ENCODE measurements at regions not wholly inside any gene's neighbourhood (a gene's known extent, or its start where the extent isn't known, plus 50 kb on each side); places are given as distances from the start of the nearest gene placed in this dataset.

GRCh38 chr13:71382285-71382684, 484.7 kb downstream of the DACH1 start:
- no TSS peak for BruUV-seq (replicated peaks)
- FAIRE-seq (no peak), ATAC-seq (no peak), DNase-seq (ENCODE audit: low spot score) (no peak)
- ChIA-PET POLR2A (no interaction called here), CTCF (ENCODE audit: low intra/inter-chr PET ratio, low total read pairs) (no interaction called here)
- H3K4me2 ChIP-seq (ENCODE audit: low read depth, low read length) = no peak overlapping the region
- in situ Hi-C loops (cut with HindIII; ENCODE audit: extremely low pct_ligation_motif_present, low pct_unique_long_range_greater_than_20kb) (no loop called here), intact Hi-C loops (cut with micrococcal nuclease; ENCODE audit: unreplicated experiment) (no loop called here)
- no peak overlapping the region for H3K4me3 ChIP-seq (replicated peaks in 1 of 3; ENCODE audit: insufficient read depth in 1 of 3, low read depth in 2 of 3, low read length in 3 of 3)
- 12% methylated on average over 4 of the region's 4 CpGs for WGBS (ENCODE audit: low lambda C conversion rate)
- no peaks in the 10 kb centered on the region for H3K79me2 ChIP-seq (ENCODE audit: insufficient read depth, low read length)
- H3K36me3 ChIP-seq (replicated peaks in 1 of 2; ENCODE audit: control insufficient read depth in 1 of 2, insufficient read depth in 2 of 2, low read length in 2 of 2) = no peaks in the 10 kb centered on the region
- H3K27me3 ChIP-seq (ENCODE audit: control insufficient read depth in 1 of 2, insufficient read depth in 2 of 2, low read length in 2 of 2) = no peaks in the 10 kb centered on the region
- no peaks in the 10 kb centered on the region for H4K20me1 ChIP-seq (ENCODE audit: insufficient read depth, low read length)
- H3K4me1 ChIP-seq (ENCODE audit: insufficient read depth, low read length) = no peaks in the 10 kb centered on the region
- no peaks in the 10 kb centered on the region for H3K9me3 ChIP-seq (ENCODE audit: low read length)
- H2AFZ ChIP-seq (ENCODE audit: low read length) = no peak overlapping the region
- no peak overlapping the region for H3K9ac ChIP-seq (ENCODE audit: insufficient read depth, low read depth, low read length)
- no peak overlapping the region for H3K27ac ChIP-seq (ENCODE audit: extremely low read length, insufficient read depth, low read length)
- TF ChIP-seq ZNF552 (CRISPR knock-in tag; IDR thresholded peaks at IDR 0.05; ENCODE audit: borderline replicate concordance) (no peak), TAF1 (CRISPR knock-in tag; IDR thresholded peaks at IDR 0.05) (no peak), CREB3 (CRISPR knock-in tag; IDR thresholded peaks at IDR 0.05) (no peak), ZNF460 (CRISPR knock-in tag; IDR thresholded peaks at IDR 0.05; ENCODE audit: borderline replicate concordance) (no peak), ZSCAN12 (CRISPR knock-in tag; IDR thresholded peaks at IDR 0.05) (no peak), CBX1 (IDR thresholded peaks at IDR 0.05; ENCODE audit: low read depth) (no peak), ZBTB8A (CRISPR knock-in tag; IDR thresholded peaks at IDR 0.05; ENCODE audit: borderline replicate concordance, low read depth) (no peak), PRDM10 (CRISPR knock-in tag; IDR thresholded peaks at IDR 0.05; ENCODE audit: low read depth) (no peak), ZNF446 (CRISPR knock-in tag; IDR thresholded peaks at IDR 0.05) (no peak), XBP1 (CRISPR knock-in tag; IDR thresholded peaks at IDR 0.05) (no peak), THAP11 (CRISPR knock-in tag; IDR thresholded peaks at IDR 0.05) (no peak), ZFY (CRISPR knock-in tag; IDR thresholded peaks at IDR 0.05) (no peak), ZNF251 (CRISPR knock-in tag; IDR thresholded peaks at IDR 0.05) (no peak), ZNF572 (CRISPR knock-in tag; IDR thresholded peaks at IDR 0.05) (no peak), HOXA3 (CRISPR knock-in tag; IDR thresholded peaks at IDR 0.05) (no peak), ZNF549 (CRISPR knock-in tag; IDR thresholded peaks at IDR 0.05) (no peak)
- TF ChIP-seq, protein P1, sequence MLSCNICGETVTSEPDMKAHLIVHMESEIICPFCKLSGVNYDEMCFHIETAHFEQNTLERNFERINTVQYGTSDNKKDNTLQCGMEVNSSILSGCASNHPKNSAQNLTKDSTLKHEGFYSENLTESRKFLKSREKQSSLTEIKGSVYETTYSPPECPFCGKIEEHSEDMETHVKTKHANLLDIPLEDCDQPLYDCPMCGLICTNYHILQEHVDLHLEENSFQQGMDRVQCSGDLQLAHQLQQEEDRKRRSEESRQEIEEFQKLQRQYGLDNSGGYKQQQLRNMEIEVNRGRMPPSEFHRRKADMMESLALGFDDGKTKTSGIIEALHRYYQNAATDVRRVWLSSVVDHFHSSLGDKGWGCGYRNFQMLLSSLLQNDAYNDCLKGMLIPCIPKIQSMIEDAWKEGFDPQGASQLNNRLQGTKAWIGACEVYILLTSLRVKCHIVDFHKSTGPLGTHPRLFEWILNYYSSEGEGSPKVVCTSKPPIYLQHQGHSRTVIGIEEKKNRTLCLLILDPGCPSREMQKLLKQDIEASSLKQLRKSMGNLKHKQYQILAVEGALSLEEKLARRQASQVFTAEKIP (CRISPR knock-in tag; IDR thresholded peaks at IDR 0.05; ENCODE audit: borderline replicate concordance) = no peak
